Esophagus squamous epithelium (tissue), 4 donors: ENCODE measurements at regions not wholly inside any gene's neighbourhood (a gene's known extent, or its start where the extent isn't known, plus 50 kb on each side); places are given as distances from the start of the nearest gene placed in this dataset.

Experiments used
- POLR2A ChIP-seq, 4 donors: fragments of 450-650 bp; IDR thresholded peaks; one replicate each; pipeline ENCODE4 v1.6.1; 2017; ENCODE audit warnings: antibody characterized with exemption in 4 of 4, mild to moderate bottlenecking in 4 of 4, moderate library complexity in 3 of 4
- TF ChIP-seq, protein P1 (sequence below), 6 experiments: fragments of 450-650 bp in 4 of 6; fragments of 200-600 bp in 2 of 6; sonication (generic) in 2 of 6; IDR thresholded peaks; one replicate each; pipeline ENCODE4 v1.5.1; 2016 to 2019; ENCODE audit warnings: antibody characterized with exemption in 6 of 6, mild to moderate bottlenecking in 4 of 6, moderate library complexity in 4 of 6

DNA sequence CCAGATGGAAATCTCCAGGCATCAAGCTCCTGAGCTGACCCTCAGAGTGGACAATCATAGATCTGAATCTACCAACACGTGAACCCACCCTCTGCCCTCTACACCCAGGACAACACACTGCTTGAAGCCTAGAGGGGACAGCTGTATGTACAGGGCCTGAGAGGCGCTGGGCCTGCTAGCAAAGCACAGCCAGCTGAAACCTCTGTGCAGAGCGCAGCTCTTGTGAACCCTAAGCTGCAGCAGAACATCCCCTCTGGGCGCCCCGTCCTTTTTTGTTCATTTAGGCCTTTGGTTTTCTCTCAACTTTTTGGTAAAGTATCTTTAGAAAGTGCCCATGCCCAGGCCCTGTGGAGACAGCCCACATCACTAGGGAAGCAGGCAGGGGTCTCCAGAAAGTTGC lies 62.4 kb upstream of the SPTLC1 start:
- TF ChIP-seq, protein P1, sequence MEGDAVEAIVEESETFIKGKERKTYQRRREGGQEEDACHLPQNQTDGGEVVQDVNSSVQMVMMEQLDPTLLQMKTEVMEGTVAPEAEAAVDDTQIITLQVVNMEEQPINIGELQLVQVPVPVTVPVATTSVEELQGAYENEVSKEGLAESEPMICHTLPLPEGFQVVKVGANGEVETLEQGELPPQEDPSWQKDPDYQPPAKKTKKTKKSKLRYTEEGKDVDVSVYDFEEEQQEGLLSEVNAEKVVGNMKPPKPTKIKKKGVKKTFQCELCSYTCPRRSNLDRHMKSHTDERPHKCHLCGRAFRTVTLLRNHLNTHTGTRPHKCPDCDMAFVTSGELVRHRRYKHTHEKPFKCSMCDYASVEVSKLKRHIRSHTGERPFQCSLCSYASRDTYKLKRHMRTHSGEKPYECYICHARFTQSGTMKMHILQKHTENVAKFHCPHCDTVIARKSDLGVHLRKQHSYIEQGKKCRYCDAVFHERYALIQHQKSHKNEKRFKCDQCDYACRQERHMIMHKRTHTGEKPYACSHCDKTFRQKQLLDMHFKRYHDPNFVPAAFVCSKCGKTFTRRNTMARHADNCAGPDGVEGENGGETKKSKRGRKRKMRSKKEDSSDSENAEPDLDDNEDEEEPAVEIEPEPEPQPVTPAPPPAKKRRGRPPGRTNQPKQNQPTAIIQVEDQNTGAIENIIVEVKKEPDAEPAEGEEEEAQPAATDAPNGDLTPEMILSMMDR (IDR thresholded peaks at IDR 0.05), result no peak
- no peak for TF ChIP-seq POLR2A (IDR thresholded peaks at IDR 0.05)
